ENCODE measurements at regions not wholly inside any gene's neighbourhood (a gene's known extent, or its start where the extent isn't known, plus 50 kb on each side); places are given as distances from the start of the nearest gene placed in this dataset.

- DNase-seq (ENCODE audit: low read depth in 4 of 4, low spot score in 2 of 4), result no peak
Observed at GRCh38 chr2:47620770-47621437, 50.1 kb upstream of the KCNK12 start.
